Hepatocyte (in vitro differentiated cells): ENCODE measurements at regions not wholly inside any gene's neighbourhood (a gene's known extent, or its start where the extent isn't known, plus 50 kb on each side); places are given as distances from the start of the nearest gene placed in this dataset.

Experiments used
- DNase-seq: peaks from one replicate; pipeline ENCODE4 v3.0.0-alpha.2; 2016; ENCODE audit warnings: low spot score
- H2AFZ ChIP-seq: fragments of 200-600 bp; sonication (generic); 2 replicates; pipeline ENCODE4 v1.6.0; 2016; ENCODE audit warnings: antibody characterized with exemption, mild to moderate bottlenecking
- H3K27ac ChIP-seq: fragments of 200-600 bp; sonication (generic); 2 replicates; pipeline ENCODE4 v1.5.1; 2016; ENCODE audit warnings: mild to moderate bottlenecking
- H3K27me3 ChIP-seq: fragments of 200-600 bp; sonication (generic); 2 replicates; pipeline ENCODE4 v1.6.1; 2016
- H3K36me3 ChIP-seq: fragments of 200-600 bp; sonication (generic); replicated peaks from 2 replicates; pipeline ENCODE4 v1.5.1; 2016; ENCODE audit warnings: low read depth; ENCODE audit not compliant: insufficient read depth
- H3K4me1 ChIP-seq: fragments of 200-600 bp; sonication (generic); 2 replicates; pipeline ENCODE4 v1.5.1; 2016; ENCODE audit warnings: mild to moderate bottlenecking, moderate library complexity; ENCODE audit not compliant: insufficient read depth
- H3K4me2 ChIP-seq: fragments of 200-600 bp; sonication (generic); 2 replicates; pipeline ENCODE4 v1.6.0; 2016
- H3K4me3 ChIP-seq: fragments of 200-600 bp; sonication (generic); 2 replicates; pipeline ENCODE4 v1.5.1; 2016; ENCODE audit warnings: mild to moderate bottlenecking
- H3K79me2 ChIP-seq: fragments of 200-600 bp; sonication (generic); 2 replicates; pipeline ENCODE4 v1.6.0; 2017; ENCODE audit warnings: mild to moderate bottlenecking
- H3K9me2 ChIP-seq: fragments of 200-600 bp; sonication (generic); replicated peaks from 2 replicates; pipeline ENCODE4 v1.6.0; 2017; ENCODE audit warnings: mild to moderate bottlenecking; ENCODE audit not compliant: insufficient read depth
- H3K9me3 ChIP-seq: fragments of 200-600 bp; sonication (generic); 2 replicates; pipeline ENCODE4 v1.5.1; 2016; ENCODE audit warnings: low read depth, mild to moderate bottlenecking
- H4K20me1 ChIP-seq: fragments of 200-600 bp; sonication (generic); 2 replicates; pipeline ENCODE4 v1.6.0; 2016; ENCODE audit warnings: mild to moderate bottlenecking; ENCODE audit not compliant: insufficient read depth, poor library complexity, severe bottlenecking
- CTCF ChIP-seq: fragments of 200-600 bp; sonication (generic); IDR thresholded peaks from 2 replicates; pipeline ENCODE4 v1.5.1; 2016; ENCODE audit warnings: antibody characterized with exemption, mild to moderate bottlenecking; ENCODE audit not compliant: poor library complexity
- EZH2 ChIP-seq: fragments of 200-600 bp; sonication (generic); IDR thresholded peaks from 2 replicates; pipeline ENCODE4 v1.6.1; 2016; ENCODE audit warnings: antibody characterized with exemption, mild to moderate bottlenecking, borderline replicate concordance
- EZH2phosphoT487 ChIP-seq: fragments of 200-600 bp; sonication (generic); IDR thresholded peaks from one replicate; pipeline ENCODE4 v1.6.1; 2018; ENCODE audit warnings: antibody characterized with exemption, mild to moderate bottlenecking, low read depth, moderate library complexity; ENCODE audit not compliant: unreplicated experiment, severe bottlenecking
- WGBS: methylation state at CpG from one replicate; pipeline ENCODE4 v1.1.6; 2016; ENCODE audit warnings: low lambda C conversion rate; ENCODE audit errors: missing lambda C conversion rate; 5-methylcytosine and 5-hydroxymethylcytosine counted together

GRCh38 chr14:34111953-34112352, 161.1 kb upstream of the EGLN3 start:
- Histone ChIP-seq H3K9me3 (no peaks in the 10 kb centered on the region), H3K4me3 (no peak overlapping the region), H3K4me1 (no peaks in the 10 kb centered on the region), H3K4me2 (no peak overlapping the region), H2AFZ (no peak overlapping the region), H3K27me3 (no peaks in the 10 kb centered on the region), H3K9me2 (no peaks in the 10 kb centered on the region), H3K79me2 (no peaks in the 10 kb centered on the region), H4K20me1 (no peaks in the 10 kb centered on the region), H3K36me3 (no peaks in the 10 kb centered on the region), H3K27ac (no peak overlapping the region)
- WGBS, result 82% methylated on average over 4 of the region's 4 CpGs
- TF ChIP-seq EZH2 (no peak), CTCF (no peak), EZH2phosphoT487 (no peak)
- no peak for DNase-seq

- H3K36me3 ChIP-seq, result no peaks in the 10 kb centered on the region
- H2AFZ ChIP-seq, result no peak overlapping the region
- no peaks in the 10 kb centered on the region for H3K9me3 ChIP-seq
- H4K20me1 ChIP-seq, result no peaks in the 10 kb centered on the region
- H3K79me2 ChIP-seq, result no peaks in the 10 kb centered on the region
- no peaks in the 10 kb centered on the region for H3K4me1 ChIP-seq
- 49% methylated on average over 2 of the region's 2 CpGs for WGBS
- H3K27me3 ChIP-seq, result no peaks in the 10 kb centered on the region
- no peak overlapping the region for H3K4me2 ChIP-seq
- TF ChIP-seq EZH2, result no peak
- TF ChIP-seq CTCF, result no peak
- TF ChIP-seq EZH2phosphoT487, result no peak
- no peak for DNase-seq
- H3K9me2 ChIP-seq, result no peaks in the 10 kb centered on the region
- H3K4me3 ChIP-seq, result no peak overlapping the region
- H3K27ac ChIP-seq, result no peak overlapping the region
Measured at GRCh38 chr14:34111505-34111904, 160.6 kb upstream of the EGLN3 start.

GRCh38 chr14:34110531-34110930, 159.7 kb upstream of the EGLN3 start:
- no peak overlapping the region for H2AFZ ChIP-seq
- no peaks in the 10 kb centered on the region for H3K9me2 ChIP-seq
- H3K4me2 ChIP-seq, result no peak overlapping the region
- no peaks in the 10 kb centered on the region for H3K79me2 ChIP-seq
- 75% methylated on average over 2 of the region's 2 CpGs for WGBS
- H4K20me1 ChIP-seq, result no peaks in the 10 kb centered on the region
- no peak for DNase-seq
- no peaks in the 10 kb centered on the region for H3K27me3 ChIP-seq
- TF ChIP-seq CTCF (no peak), EZH2 (no peak), EZH2phosphoT487 (no peak)
- H3K4me1 ChIP-seq, result no peaks in the 10 kb centered on the region
- no peak overlapping the region for H3K27ac ChIP-seq
- no peak overlapping the region for H3K4me3 ChIP-seq
- H3K36me3 ChIP-seq, result no peaks in the 10 kb centered on the region
- H3K9me3 ChIP-seq, result no peaks in the 10 kb centered on the region

GRCh38 chr14:34107441-34107840, 156.6 kb upstream of the EGLN3 start:
- no peaks in the 10 kb centered on the region for H3K79me2 ChIP-seq
- H3K4me2 ChIP-seq, result no peak overlapping the region
- no peaks in the 10 kb centered on the region for H3K9me3 ChIP-seq
- H4K20me1 ChIP-seq, result no peaks in the 10 kb centered on the region
- no peak for DNase-seq
- 96% methylated on average over 3 of the region's 3 CpGs for WGBS
- peaks cover 7% of the 10 kb centered on the region for H3K4me1 ChIP-seq
- no peak for TF ChIP-seq EZH2phosphoT487
- no peak for TF ChIP-seq EZH2
- no peak for TF ChIP-seq CTCF
- H3K36me3 ChIP-seq, result no peaks in the 10 kb centered on the region
- no peaks in the 10 kb centered on the region for H3K9me2 ChIP-seq
- no peak overlapping the region for H2AFZ ChIP-seq
- H3K4me3 ChIP-seq, result no peak overlapping the region
- no peaks in the 10 kb centered on the region for H3K27me3 ChIP-seq
- H3K27ac ChIP-seq, result no peak overlapping the region
